HG02938 (cell line): ENCODE measurements at regions not wholly inside any gene's neighbourhood (a gene's known extent, or its start where the extent isn't known, plus 50 kb on each side); places are given as distances from the start of the nearest gene placed in this dataset.

Source experiments
- ATAC-seq: cut with Tn5 transposase; IDR thresholded peaks from one replicate; pipeline ENCODE4 v1.9.1; 2021; ENCODE audit warnings: mild to moderate bottlenecking, moderate library complexity; ENCODE audit not compliant: unreplicated experiment

- ATAC-seq = no peak
Measured at GRCh38 chr3:55244247-55244646, 242.9 kb downstream of the WNT5A start.

- ATAC-seq = no peak
Measured at GRCh38 chr3:55243678-55244077, 243.4 kb downstream of the WNT5A start.

- ATAC-seq = no peak
Measured at GRCh38 chr3:55242921-55243320, 244.2 kb downstream of the WNT5A start.

GRCh38 chr3:55241098-55241497 is 246.0 kb downstream of the WNT5A start:
- no peak for ATAC-seq

- no peak for ATAC-seq
Measured at GRCh38 chr3:55235416-55235815, 251.7 kb downstream of the WNT5A start.

GRCh38 chr3:55226696-55227095 is 260.4 kb downstream of the WNT5A start:
- no peak for ATAC-seq

DNA sequence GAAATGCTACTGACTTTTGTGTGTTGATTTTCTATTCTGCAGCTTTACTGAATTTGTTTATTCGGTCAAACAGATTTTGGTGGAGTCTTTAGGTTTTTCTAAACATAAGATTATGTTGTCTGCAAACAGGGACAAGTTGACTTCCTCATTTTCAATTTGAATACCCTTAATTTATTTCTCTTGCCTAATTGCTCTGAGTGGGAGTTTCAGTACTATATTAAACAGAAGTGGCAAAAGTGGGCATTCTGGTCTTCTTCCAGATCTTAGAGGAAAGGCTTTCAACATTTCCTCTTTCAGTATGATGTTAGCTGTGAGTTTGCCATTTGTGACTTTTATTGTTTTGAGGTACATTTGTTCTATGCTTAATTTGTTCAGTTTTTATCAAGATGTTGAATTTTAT is 268.5 kb downstream of the WNT5A start:
- ATAC-seq = no peak

DNA sequence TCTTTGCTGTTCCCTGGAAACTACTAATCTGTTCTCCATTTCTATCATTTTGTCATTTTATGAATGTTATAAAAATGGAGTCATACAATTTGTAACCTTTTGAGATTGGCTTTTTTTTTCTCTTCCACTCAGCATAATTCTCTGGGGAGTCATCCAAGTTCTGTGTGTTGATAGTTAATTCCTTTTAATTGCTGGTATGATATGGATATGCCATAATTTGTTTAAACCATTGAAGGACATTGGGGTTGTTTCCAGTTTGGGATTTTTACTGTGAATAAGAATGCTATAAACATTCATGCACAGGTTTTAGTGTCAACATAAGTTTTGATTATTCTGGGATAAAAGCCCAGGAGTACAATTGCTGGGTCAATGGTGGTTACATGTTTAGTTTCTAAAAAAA is 279.4 kb downstream of the WNT5A start:
- ATAC-seq = no peak

DNA sequence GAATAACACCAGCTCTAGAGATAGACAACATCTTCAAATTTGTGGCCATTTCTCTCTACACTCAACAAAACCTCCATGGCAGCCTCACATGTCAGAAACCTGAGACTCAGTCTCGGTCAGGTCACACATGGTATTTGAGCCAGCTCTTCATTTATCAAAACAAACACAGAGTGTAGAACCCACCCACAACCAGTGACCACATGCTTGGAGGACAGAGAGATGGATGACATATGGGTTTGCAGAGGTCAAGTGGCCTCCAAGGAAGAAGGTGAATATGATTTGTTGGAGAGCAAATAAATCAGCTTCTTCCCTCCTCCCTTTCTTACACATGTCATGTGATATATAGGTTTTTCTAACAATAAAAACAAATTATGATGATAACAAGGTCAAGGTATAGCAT is 278.1 kb upstream of the LRTM1 start:
- no peak for ATAC-seq

GRCh38 chr3:55204417-55204816 is 276.6 kb upstream of the LRTM1 start:
- ATAC-seq = no peak

- ATAC-seq = no peak
Measured at GRCh38 chr3:55203546-55203945, 275.7 kb upstream of the LRTM1 start.

GRCh38 chr3:55203006-55203405 is 275.1 kb upstream of the LRTM1 start:
- no peak for ATAC-seq

GRCh38 chr3:55202326-55202725 is 274.5 kb upstream of the LRTM1 start:
- no peak for ATAC-seq

DNA sequence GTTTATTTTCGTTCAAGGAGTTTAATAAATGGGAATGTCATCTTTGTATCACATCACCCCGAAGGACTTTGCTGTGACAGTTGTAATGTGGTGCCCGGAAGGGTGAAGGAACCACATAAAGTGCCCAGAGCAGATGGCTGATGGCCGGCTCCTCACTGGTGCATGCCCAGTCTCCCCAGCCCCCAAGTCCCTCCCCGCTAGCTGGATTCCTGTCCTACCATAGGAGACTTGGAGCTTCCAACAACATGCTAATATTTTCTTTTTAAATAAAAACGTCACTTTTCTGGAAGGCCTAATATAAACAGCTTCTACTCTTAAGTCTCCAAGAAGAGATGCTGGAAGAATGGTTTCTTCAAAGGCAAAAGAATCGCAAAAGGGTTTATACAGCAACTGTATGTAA is 273.9 kb upstream of the LRTM1 start:
- ATAC-seq = no peak

- ATAC-seq = no peak
Measured at GRCh38 chr3:55200906-55201305, 273.0 kb upstream of the LRTM1 start.

GRCh38 chr3:55198554-55198953 is 270.7 kb upstream of the LRTM1 start:
- ATAC-seq = no peak

DNA sequence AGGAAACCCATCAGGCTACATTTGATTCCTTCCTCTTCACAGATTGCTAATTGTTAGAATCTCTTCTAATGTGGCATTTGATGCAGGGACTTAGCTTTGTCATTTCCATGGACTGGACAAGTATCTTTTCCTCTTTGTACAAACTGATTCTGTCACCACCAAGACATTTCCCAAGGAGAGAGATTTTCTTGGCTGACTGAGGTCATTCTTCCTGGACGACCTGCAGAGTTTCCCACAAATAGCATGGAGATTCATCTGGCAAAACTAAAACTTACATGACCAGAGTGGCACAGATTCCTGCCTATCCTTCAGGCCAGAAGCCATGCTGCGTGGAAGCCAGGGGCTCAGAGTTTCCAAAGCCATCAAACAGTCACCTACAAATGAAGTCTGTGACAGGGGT is 269.2 kb upstream of the LRTM1 start:
- no peak for ATAC-seq

GRCh38 chr3:55196495-55196894 is 268.6 kb upstream of the LRTM1 start:
- ATAC-seq = no peak

DNA sequence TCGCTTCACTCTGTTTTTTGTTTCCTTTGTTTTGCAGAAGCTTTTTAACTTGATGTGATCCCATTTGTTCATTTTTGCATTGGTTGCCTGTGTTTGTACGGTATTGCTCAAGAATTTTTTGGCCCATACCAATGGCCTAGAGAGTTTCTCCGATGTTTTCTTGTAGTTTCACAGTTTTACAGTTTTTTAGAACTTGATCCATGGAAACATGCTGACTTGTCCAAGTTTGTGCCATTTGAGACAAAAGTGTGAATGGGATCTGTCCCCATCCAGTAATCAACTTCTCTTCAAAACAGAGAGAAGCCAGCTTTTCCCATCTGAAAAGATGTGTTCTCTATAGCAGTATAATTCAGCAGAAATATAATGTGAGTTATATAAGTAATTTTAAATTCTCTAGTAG is 266.5 kb upstream of the LRTM1 start:
- ATAC-seq = no peak

GRCh38 chr3:55191911-55192775 is 264.3 kb upstream of the LRTM1 start:
- ATAC-seq = no peak

- ATAC-seq = no peak
Measured at GRCh38 chr3:55190331-55190730, 262.5 kb upstream of the LRTM1 start.

GRCh38 chr3:55189359-55189801 is 261.5 kb upstream of the LRTM1 start:
- ATAC-seq = no peak

- no peak for ATAC-seq
Measured at GRCh38 chr3:55185380-55185779, 257.5 kb upstream of the LRTM1 start.
